NCI-H748 treated with DMSO at 0.1 percent for 48 hours (cell line): ENCODE measurements at regions not wholly inside any gene's neighbourhood (a gene's known extent, or its start where the extent isn't known, plus 50 kb on each side); places are given as distances from the start of the nearest gene placed in this dataset.

Experiments used
- DNase-seq: peaks from one replicate; lab custom pipeline; 2025; lab: John Stamatoyannopoulos, UW

DNA sequence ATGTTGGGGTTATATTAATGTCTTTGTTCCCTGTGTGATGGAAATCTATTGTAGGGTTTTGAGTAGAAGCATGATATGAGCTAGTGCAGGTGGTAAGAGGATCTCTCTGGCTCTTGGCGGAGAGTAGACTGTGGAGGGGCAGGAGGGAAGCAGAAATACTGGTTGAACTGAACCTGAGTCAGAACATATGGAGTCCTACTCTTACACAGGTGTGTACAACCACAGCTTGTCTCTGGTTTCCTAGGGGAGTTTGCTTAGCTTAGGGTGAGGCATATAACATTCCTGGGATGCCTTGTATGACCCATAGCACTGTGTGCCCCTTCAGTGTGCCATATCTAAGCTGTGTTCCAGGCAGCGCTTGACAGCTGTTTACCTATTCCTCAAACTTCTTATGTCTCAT is 97.3 kb upstream of the GCFC2 start:
- DNase-seq = no peak

DNA sequence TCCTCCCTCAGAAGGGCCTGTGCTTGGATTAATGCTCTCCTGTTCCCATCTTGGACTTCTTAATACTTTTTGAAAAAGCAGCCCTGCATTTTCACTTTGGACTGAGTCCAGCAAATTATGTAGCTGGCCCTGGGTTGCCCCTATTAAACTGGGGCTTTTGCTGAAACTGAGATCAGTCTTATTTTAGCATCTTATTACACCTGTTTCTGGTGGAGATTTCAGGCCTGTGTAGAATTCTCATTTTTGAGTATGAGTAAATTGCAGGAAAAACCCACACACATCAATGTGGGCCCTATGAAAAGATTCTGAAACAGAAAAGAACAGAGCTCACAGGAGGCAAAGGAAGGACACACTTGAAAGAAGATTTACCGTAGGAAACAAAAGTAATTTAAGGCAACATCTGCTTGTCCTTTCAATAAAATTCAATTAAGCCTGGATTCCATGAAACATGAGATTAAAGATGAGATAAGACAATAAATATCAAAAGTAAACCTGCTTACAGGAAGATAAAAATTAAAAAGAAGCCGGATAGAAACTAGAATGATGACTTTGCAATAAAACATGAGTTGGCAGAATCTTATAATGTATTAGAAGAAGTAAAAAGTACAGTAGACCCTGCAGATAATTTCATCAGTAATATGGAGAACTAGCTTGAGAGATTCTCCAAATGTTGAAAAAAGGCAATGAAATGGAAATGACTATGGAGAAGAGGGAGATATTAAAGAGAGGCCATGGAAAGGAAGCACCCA is 90.7 kb upstream of the GCFC2 start:
- DNase-seq = no peak

DNA sequence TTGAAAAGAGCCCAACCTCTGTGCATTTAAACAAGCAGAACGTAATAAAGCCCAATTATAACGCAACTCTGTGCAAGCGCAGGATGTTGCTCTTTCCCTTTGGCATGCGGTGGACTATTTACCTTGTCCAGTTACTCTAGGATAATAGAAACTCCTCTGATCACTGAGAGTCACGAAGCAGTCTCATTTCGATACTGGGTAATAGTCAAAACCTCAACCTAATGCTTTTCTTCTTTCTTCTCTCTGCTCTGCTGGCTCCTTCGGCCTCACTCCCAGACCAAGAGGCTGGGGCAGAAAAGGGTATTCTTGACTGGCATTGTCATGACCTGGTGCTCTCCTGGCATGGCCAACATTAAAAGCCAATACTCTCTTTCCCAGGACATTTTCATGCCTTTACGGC is 89.7 kb upstream of the GCFC2 start:
- no peak for DNase-seq

DNA sequence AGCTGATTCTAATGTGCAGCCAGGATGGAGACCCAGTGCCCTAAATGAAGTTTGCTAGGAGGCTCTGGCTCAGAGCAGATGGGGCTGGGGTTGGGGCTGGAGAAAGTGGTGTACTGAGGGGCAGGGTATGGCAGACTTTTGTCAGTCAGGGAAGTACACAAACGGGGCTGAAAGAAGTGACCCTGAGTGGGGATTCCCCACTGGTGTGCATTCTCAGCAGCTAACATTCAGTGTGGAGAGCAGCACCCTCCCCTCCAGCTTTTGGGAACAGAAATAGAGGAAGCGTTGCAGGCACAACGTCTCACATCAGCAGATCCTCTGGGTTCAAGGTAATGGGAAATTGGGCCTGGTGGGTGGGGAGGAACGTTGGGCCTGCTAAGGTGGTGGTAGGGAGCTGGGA is 89.1 kb upstream of the GCFC2 start:
- DNase-seq = no peak

DNA sequence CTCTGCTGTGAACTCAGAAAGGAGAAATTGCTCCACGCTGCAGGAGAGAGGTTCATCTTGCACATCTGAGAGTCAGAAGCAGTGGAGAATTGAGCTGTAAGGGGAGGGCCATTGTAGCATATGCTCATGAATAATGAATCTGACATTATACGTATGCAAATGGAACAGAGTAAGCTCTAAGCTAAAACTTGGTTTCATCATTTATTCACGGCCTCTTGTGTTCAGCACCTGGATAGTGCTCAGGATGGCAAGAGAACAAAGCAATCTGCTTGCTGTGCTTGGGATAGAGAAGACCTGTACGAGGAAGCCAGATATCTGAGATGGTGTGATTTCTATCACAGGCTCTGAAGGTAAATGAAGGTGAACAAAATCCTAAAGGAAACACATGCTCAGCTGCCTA is 87.9 kb upstream of the GCFC2 start:
- no peak for DNase-seq

DNA sequence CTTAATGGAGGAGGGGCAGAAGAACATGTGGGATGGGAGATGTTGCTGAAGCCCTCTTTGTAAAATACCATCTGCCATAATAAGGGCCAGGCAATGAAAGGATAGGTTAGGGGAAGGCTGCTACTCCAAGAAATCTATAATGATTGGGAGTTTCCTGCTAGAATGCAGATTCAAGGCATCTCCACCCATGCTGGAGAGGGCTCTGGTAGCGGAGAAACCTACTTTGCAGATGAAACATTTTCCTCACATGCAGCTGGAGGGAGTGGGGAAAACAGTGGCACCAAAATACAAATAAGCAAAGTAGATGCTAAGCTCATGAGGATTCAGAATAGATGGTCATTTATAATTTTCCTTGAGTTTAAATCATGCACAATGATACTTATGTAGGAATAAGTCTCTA is 82.3 kb upstream of the GCFC2 start:
- DNase-seq = no peak

DNA sequence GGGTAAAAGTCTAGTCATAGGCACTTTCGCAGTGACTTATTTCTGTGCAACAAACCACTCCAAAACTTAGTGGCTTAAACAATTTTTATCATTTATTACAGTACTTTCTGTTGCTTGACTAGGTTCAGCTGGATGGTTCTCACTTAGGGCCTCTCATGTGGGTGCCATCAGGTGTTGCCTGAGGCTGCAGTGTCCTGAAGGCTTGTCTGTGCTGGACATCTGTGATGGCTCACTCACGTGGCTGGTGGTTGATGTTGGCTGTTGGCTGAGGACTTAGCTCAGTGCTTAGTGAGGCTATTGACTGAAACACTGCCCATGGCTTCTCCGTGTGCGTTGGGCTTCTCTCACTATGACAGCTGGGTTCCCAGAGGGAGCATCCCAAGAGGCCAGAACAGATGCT is 81.4 kb upstream of the GCFC2 start:
- DNase-seq = no peak

DNA sequence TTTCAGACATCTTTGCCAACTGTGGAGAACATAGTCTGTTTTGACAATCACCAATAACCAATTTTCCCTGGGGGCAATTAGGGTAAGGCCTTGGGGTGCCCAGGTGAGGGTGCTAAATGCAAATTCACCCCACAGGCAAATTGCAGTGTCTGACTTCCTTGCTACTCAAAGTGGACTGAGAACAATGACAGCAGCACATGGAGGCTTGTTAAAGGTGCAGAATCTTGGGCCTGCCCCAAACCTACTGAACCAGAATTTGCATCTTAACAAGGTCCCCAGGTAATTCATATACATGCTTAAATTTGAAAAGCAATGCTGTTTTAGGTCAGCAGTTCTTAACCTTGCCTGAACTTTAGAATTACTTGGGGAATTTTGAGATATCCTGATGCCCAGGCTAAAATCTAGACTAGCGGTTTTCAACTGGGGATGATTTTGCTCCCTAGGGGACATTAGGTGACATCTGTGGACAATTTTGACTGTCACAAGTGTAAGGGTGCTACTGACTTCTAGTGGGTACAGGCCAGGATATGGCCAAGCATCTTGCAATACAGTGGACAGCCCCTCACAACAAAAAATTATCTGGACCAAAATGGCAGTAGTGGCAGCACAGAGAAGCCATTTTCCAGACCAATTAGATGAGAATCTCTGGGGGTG is 80.2 kb upstream of the GCFC2 start:
- no peak for DNase-seq

DNA sequence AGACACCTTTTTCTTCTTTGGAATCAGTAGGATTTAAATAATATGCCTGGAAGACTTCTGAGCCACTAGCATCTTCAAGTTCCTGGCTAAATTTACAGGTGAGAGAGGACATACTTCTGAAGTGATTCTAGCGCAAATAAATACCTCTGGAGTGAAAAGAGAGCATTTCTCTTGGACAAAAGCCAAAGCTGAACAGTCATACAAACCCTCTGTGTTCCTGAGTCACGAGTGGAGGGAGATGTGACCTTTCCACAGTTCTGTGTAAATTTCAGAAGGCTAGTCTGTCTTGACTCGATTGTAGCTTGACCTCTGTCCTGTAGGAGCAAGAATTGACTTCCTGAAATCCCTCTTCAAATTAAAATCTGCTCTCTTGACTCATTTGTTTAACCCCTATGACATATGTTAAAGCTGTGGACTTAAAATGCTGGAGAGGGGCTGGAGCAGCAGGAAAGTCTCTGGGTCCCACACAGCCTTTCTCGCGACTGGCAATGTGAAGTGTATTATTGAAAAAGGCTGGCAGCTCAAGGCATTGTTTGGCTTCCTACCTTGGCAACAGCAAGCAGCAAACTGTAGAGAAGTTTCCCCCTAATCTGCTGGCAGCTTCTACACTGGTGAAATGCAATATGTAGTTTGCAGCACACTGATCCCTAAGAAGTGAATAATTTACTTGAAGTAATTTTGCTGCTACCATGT is 79.6 kb upstream of the GCFC2 start:
- no peak for DNase-seq

DNA sequence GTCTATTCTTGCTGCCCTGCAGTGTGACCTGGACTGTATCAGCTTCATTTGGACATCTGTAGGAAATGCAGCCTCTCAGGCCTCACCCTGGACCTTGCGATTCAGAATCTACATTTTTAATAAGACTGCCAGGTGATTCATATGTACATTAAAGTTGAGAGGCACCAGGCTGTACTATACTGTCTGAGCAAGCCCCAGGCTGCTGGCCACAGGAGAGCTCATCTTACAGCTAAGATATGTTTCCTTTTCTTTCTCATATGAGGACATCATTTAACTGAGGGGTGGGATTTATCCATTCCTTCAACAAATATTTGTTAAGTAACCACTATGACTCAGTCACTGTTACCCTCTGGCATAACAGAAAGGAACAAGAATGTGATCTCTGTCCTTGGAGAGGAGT is 78.2 kb upstream of the GCFC2 start:
- no peak for DNase-seq

DNA sequence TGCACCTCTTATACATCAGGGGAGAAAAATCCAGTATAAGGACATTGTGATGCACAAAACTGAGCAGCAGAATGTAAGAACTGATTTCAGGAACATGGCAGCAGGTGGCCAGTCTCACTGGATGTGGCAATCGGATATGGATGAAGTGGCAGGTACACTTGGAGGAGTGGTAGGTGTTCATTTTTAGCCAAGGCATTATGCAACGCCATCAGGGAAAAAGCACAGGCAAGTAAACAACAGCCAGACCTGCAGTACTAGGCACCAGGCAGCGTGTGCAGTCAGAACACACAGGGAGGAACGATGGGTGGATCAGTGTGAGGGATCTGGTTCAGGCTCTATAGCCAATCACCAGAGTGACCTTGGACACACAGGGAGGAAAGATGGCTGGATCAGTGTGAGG is 77.4 kb upstream of the GCFC2 start:
- DNase-seq = no peak

DNA sequence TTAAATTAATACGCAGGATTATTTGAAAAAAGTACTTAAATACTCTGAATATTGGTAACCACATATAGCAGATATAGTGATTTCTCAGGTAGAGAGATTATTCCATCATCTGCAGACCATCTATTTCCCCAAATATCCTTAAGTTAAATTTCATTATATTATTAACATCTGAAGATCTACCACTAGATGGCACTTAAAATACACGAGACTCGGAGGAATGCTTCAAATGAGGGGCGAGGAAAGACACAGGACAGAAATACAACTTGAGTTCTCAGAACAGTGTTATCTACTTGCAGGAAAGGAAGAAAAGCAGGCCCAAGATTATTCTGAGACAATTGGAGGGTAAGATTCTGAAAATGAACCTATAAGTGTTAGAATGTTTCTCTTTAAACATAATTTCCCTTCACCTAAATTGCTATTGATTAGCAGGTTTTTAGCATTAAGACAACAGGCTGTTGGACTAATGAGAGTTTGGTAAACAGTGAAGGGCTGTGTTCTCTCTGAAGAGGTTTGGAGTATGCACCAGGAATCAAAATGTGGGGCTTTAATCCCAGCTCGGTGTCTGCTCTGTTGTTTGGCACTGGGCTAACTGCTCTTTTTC is 76.9 kb upstream of the GCFC2 start:
- peak; percentile 60 for DNase-seq

DNA sequence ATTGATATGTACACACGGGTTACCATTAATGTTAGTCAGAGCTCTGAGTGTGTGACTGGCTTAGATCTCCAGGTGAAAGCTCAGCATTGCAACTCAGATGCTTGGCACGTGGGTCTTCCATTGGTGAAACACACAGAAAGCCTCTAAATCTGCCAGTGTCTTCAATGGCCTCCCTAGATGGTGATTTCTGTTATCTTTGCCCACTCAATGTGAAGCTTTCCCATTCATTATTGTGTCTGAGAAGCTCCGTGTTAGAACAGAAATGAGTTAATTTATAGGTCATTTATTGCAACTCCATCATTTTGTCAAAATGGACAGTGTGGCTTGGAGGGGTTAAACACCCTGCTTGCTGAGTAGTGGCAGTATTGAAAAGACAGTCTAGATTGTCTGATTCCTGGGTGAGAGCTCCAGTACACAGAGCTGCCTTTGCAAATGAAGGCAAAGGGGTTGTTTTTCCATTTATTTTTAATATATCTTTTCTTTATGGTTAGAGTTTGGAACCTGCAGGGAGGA is 64.7 kb upstream of the GCFC2 start:
- no peak for DNase-seq

DNA sequence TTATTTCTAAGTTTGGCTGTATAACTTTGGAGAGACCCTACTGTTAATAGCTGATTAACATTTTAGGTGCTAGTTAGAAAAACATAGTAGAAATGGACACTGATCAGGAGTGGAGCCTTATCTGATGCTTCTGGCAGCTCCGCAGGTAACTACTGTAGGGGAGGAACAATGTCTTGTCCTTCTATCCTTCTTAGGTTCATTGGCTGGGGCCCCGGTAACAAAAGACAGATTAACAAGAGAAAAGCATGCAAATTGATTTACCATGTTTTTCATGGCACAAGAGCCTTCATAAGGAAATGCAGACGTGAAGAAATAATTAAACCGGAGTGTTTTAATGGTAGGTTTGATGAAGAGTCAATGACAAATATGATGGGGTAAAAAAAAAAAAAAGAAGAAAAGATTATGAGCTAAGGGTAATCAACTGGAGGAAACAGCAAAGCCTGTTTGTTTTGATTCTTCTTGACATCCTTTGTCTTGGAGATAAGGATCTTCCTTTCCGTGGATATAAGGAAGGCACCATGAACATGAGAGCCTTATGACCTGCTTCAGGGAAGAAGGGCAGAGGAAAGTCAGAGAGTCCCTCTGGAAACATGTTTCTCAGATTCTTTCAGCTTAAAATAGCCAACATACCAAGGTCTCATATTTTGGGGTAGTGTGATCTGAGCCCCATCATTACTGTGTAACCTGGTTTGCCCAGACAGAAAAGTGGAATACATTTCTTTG is 62.4 kb upstream of the GCFC2 start:
- no peak for DNase-seq

DNA sequence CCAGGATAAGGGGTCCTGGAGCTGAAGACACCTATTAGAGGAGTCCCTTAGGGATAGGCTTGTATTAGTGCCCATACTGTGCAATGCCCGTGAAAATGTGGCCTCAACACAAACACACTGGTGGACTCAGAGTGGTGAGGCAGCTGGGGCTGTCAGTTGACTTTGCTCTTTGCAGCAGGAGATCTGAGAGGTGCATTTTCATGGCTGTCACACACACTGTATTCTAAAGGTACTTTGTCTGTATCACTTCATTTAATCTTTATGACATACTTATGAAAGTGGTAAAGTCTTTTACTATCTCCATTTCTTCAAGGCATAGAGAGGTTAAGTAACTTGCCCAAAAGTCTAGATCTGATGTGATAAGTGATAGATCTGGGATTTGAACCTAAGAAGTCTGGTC is 55.1 kb upstream of the GCFC2 start:
- DNase-seq = no peak

DNA sequence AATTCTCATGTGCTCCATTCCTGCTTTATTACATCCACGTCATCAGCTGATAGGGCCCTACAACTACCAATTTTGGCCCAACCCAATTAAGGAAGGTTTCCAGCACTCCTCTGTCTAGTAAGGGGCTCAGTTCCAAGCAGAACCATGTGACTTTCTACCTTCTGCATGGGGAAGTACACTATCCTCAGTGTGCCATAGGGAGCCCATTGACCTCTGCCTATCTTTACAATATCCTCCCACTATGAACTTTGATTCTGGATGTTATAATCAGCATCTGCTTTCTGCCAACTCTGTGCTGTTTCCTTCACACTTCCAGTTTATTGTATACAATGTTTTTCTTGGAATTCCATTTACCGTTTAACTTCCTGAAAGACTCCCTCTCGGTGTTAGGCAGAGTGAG is 53.9 kb upstream of the GCFC2 start:
- no peak for DNase-seq
